Urinary bladder (tissue), 3 donors: ENCODE measurements at regions not wholly inside any gene's neighbourhood (a gene's known extent, or its start where the extent isn't known, plus 50 kb on each side); places are given as distances from the start of the nearest gene placed in this dataset.
"Not testable (repeated sequence)": the region's sequence is repeated elsewhere in the genome, so short reads cannot be mapped to it uniquely, and the experiment has no call there.

ENCODE experiments used
- DNase-seq: peaks from one replicate; pipeline ENCODE4 v3.0.0-alpha.2; 2015; ENCODE audit errors: extremely low spot score
- H3K27ac ChIP-seq: one replicate; pipeline ENCODE4 v1.5.1; 2013; ENCODE audit warnings: low read depth, mild to moderate bottlenecking, moderate library complexity
- H3K36me3 ChIP-seq: one replicate; pipeline ENCODE4 v1.6.1; 2013; ENCODE audit warnings: mild to moderate bottlenecking, moderate library complexity; ENCODE audit not compliant: insufficient read depth
- H3K4me1 ChIP-seq: one replicate; pipeline ENCODE4 v1.6.1; 2013; ENCODE audit warnings: mild to moderate bottlenecking, moderate library complexity; ENCODE audit not compliant: insufficient read depth
- H3K4me3 ChIP-seq: one replicate; pipeline ENCODE4 v1.5.1; 2013; ENCODE audit warnings: low read depth, low read length
- WGBS: extraction: QIAGEN DNeasy Blood & Tissue Kit; methylation state at CpG from one replicate; pipeline ENCODE4 v1.1.7; 2013; 5-methylcytosine and 5-hydroxymethylcytosine counted together
- donor health status: healthy with polysubstance abuse.
- donor health status: healthy.

- Histone ChIP-seq H3K27ac (no peak overlapping the region), H3K36me3 (no peaks in the 10 kb centered on the region), H3K4me3 (no peak overlapping the region), H3K4me1 (no peaks in the 10 kb centered on the region)
- WGBS: 82% methylated on average over 3 of the region's 3 CpGs
- DNase-seq: no peak
Measured at GRCh38 chr3:170814822-170815221, 55.2 kb downstream of the RPL22L1 start.

GRCh38 chr3:170813266-170813665 lies 56.7 kb downstream of the RPL22L1 start:
- 74% methylated on average over 5 of the region's 5 CpGs for WGBS
- DNase-seq: no peak
- H3K4me1 ChIP-seq: no peaks in the 10 kb centered on the region

GRCh38 chr3:170811928-170812591 lies 57.9 kb downstream of the RPL22L1 start:
- Histone ChIP-seq H3K36me3 (no peaks in the 10 kb centered on the region), H3K27ac (no peak overlapping the region), H3K4me3 (no peak overlapping the region), H3K4me1 (no peaks in the 10 kb centered on the region)
- DNase-seq: peak; percentile 70
- 67% methylated on average over 8 of the region's 8 CpGs for WGBS

More at GRCh38 chr3:170813266-170813665, 56.7 kb downstream of the RPL22L1 start:
- no peaks in the 10 kb centered on the region for H3K36me3 ChIP-seq
- no peak overlapping the region for H3K4me3 ChIP-seq
- H3K27ac ChIP-seq: no peak overlapping the region

- Histone ChIP-seq H3K27ac (no peak overlapping the region), H3K4me1 (no peaks in the 10 kb centered on the region), H3K4me3 (no peak overlapping the region), H3K36me3 (no peaks in the 10 kb centered on the region)
- no peak for DNase-seq
- WGBS: 72% methylated on average over 5 of the region's 5 CpGs
Measured at GRCh38 chr3:170811515-170811914, 58.5 kb downstream of the RPL22L1 start.

GRCh38 chr3:170809975-170810357 lies 60.0 kb downstream of the RPL22L1 start:
- Histone ChIP-seq H3K4me1 (no peaks in the 10 kb centered on the region), H3K36me3 (no peaks in the 10 kb centered on the region), H3K27ac (no peak overlapping the region), H3K4me3 (no peak overlapping the region)
- 7% methylated on average over 1 of the region's 1 CpG for WGBS
- no peak for DNase-seq

- Histone ChIP-seq H3K27ac (no peak overlapping the region), H3K4me1 (no peaks in the 10 kb centered on the region), H3K36me3 (no peaks in the 10 kb centered on the region), H3K4me3 (no peak overlapping the region)
- WGBS: 74% methylated on average over 14 of the region's 14 CpGs
- DNase-seq: no peak
Measured at GRCh38 chr3:170809007-170809974, 60.7 kb downstream of the RPL22L1 start.

GRCh38 chr3:170808041-170808440 lies 62.0 kb downstream of the RPL22L1 start:
- H3K27ac ChIP-seq: no peak overlapping the region
- H3K4me1 ChIP-seq: no peaks in the 10 kb centered on the region
- DNase-seq: no peak
- no peaks in the 10 kb centered on the region for H3K36me3 ChIP-seq
- WGBS: 80% methylated on average over 5 of the region's 5 CpGs
- H3K4me3 ChIP-seq: no peak overlapping the region

- no peaks in the 10 kb centered on the region for H3K4me1 ChIP-seq
- H3K4me3 ChIP-seq: no peak overlapping the region
- 95% methylated on average over 2 of the region's 2 CpGs for WGBS
- no peak for DNase-seq
- H3K36me3 ChIP-seq: no peaks in the 10 kb centered on the region
- H3K27ac ChIP-seq: no peak overlapping the region
Measured at GRCh38 chr3:170806676-170807075, 63.3 kb downstream of the RPL22L1 start.

GRCh38 chr3:170806141-170806540 lies 63.9 kb downstream of the RPL22L1 start:
- no peak for DNase-seq
- Histone ChIP-seq H3K27ac (no peak overlapping the region), H3K36me3 (no peaks in the 10 kb centered on the region), H3K4me3 (no peak overlapping the region), H3K4me1 (no peaks in the 10 kb centered on the region)
- 92% methylated on average over 5 of the region's 5 CpGs for WGBS

- 93% methylated on average over 1 of the region's 1 CpG for WGBS
Measured at GRCh38 chr3:170805296-170805695, 64.7 kb downstream of the RPL22L1 start.

GRCh38 chr3:170804634-170805033 lies 65.4 kb downstream of the RPL22L1 start:
- not testable (repeated sequence) for H3K36me3 ChIP-seq, H3K27ac ChIP-seq, H3K4me3 ChIP-seq, DNase-seq, H3K4me1 ChIP-seq
- WGBS: 51% methylated on average over 1 of the region's 1 CpG

More at GRCh38 chr3:170805296-170805695, 64.7 kb downstream of the RPL22L1 start:
- not testable (repeated sequence) for H3K4me1 ChIP-seq, H3K4me3 ChIP-seq, H3K36me3 ChIP-seq, DNase-seq, H3K27ac ChIP-seq

GRCh38 chr3:170804078-170804477 lies 65.9 kb downstream of the RPL22L1 start:
- Histone ChIP-seq H3K4me3 (no peak overlapping the region), H3K36me3 (no peaks in the 10 kb centered on the region), H3K4me1 (no peaks in the 10 kb centered on the region), H3K27ac (no peak overlapping the region)
- DNase-seq: no peak

GRCh38 chr3:170802164-170803151 lies 67.5 kb downstream of the RPL22L1 start:
- H3K4me3 ChIP-seq: no peak overlapping the region
- WGBS: 25% methylated on average over 7 of the region's 7 CpGs
- H3K36me3 ChIP-seq: no peaks in the 10 kb centered on the region
- H3K27ac ChIP-seq: peak overlapping the region; percentile 48
- no peaks in the 10 kb centered on the region for H3K4me1 ChIP-seq
- no peak for DNase-seq
